Bronchial epithelial cell (primary cell): ENCODE measurements at regions not wholly inside any gene's neighbourhood (a gene's known extent, or its start where the extent isn't known, plus 50 kb on each side); places are given as distances from the start of the nearest gene placed in this dataset.

Experiments used
- DNase-seq: peaks from one replicate; pipeline ENCODE4 v3.0.0-alpha.2; 2010; ENCODE audit warnings: low read depth
- FAIRE-seq: peaks from 2 replicates; lab custom pipeline; 2011; peaks lifted over from hg19 to GRCh38; lab: Jason Lieb, UNC
- H3K27me3 ChIP-seq: 2 replicates; pipeline ENCODE4 v1.5.1; 2011; ENCODE audit warnings: low read length; ENCODE audit not compliant: control insufficient read depth, insufficient read depth
- H3K36me3 ChIP-seq: 2 replicates; pipeline ENCODE4 v1.5.1; 2011; ENCODE audit warnings: low read length; ENCODE audit not compliant: control insufficient read depth, insufficient read depth
- H3K4me3 ChIP-seq: 2 replicates; pipeline ENCODE4 v1.5.1; 2011; ENCODE audit warnings: mild to moderate bottlenecking, low read depth, low read length, control low read depth
- CTCF ChIP-seq: IDR thresholded peaks from 2 replicates; pipeline ENCODE4 v1.5.1; 2011; ENCODE audit warnings: mild to moderate bottlenecking, moderate library complexity, low read length, control low read depth, inconsistent platforms; ENCODE audit not compliant: insufficient read depth, severe bottlenecking

GRCh38 chr7:22884911-22885788, 62.5 kb upstream of the TOMM7 start:
- FAIRE-seq (no peak), DNase-seq (no peak)
- H3K27me3 ChIP-seq, result no peaks in the 10 kb centered on the region
- no peak overlapping the region for H3K4me3 ChIP-seq
- no peak for TF ChIP-seq CTCF
- H3K36me3 ChIP-seq, result no peaks in the 10 kb centered on the region

GRCh38 chr7:22882106-22882505, 59.5 kb upstream of the TOMM7 start:
- no peak for DNase-seq
- no peak for FAIRE-seq

GRCh38 chr7:22879709-22880306, 57.2 kb upstream of the TOMM7 start:
- Histone ChIP-seq H3K36me3 (no peaks in the 10 kb centered on the region), H3K4me3 (no peak overlapping the region), H3K27me3 (no peaks in the 10 kb centered on the region)
- no peak for FAIRE-seq
- no peak for TF ChIP-seq CTCF
- DNase-seq, result no peak

More at GRCh38 chr7:22882106-22882505, 59.5 kb upstream of the TOMM7 start:
- no peak for TF ChIP-seq CTCF
- no peak overlapping the region for H3K4me3 ChIP-seq
- H3K27me3 ChIP-seq, result no peaks in the 10 kb centered on the region
- no peaks in the 10 kb centered on the region for H3K36me3 ChIP-seq

- DNase-seq, result no peak
- no peaks in the 10 kb centered on the region for H3K36me3 ChIP-seq
- no peak for FAIRE-seq
- no peaks in the 10 kb centered on the region for H3K27me3 ChIP-seq
- no peak for TF ChIP-seq CTCF
- H3K4me3 ChIP-seq, result no peak overlapping the region
These were observed 56.6 kb upstream of the TOMM7 start for GRCh38 chr7:22879280-22879679.

- Histone ChIP-seq H3K4me3 (no peak overlapping the region), H3K36me3 (no peaks in the 10 kb centered on the region), H3K27me3 (no peaks in the 10 kb centered on the region)
- FAIRE-seq, result no peak
- TF ChIP-seq CTCF, result no peak
- DNase-seq, result no peak
These were observed 54.5 kb upstream of the TOMM7 start for GRCh38 chr7:22876986-22877729.
